ENCODE measurements at regions not wholly inside any gene's neighbourhood (a gene's known extent, or its start where the extent isn't known, plus 50 kb on each side); places are given as distances from the start of the nearest gene placed in this dataset.

DNA sequence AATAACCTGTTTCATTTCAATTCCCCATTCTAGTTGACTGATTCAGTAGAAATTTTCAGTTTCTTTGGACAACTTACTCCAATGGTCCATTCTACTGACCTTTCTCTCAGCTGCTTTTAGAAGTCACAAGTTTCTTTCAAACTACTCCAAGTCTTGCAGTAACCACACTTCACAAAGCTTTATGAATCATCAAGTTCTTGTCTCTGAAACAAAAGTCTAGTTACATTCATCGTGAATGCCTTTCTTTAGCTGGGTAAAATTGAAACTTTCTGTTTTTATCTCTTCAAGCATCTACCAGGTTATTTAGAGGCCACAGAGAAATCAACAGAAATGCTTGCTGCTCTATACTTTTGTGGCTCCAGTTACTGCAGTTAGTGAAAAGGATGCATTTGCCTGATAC is 405.4 kb downstream of the TMEM232 start:
- TF ChIP-seq, protein P1, sequence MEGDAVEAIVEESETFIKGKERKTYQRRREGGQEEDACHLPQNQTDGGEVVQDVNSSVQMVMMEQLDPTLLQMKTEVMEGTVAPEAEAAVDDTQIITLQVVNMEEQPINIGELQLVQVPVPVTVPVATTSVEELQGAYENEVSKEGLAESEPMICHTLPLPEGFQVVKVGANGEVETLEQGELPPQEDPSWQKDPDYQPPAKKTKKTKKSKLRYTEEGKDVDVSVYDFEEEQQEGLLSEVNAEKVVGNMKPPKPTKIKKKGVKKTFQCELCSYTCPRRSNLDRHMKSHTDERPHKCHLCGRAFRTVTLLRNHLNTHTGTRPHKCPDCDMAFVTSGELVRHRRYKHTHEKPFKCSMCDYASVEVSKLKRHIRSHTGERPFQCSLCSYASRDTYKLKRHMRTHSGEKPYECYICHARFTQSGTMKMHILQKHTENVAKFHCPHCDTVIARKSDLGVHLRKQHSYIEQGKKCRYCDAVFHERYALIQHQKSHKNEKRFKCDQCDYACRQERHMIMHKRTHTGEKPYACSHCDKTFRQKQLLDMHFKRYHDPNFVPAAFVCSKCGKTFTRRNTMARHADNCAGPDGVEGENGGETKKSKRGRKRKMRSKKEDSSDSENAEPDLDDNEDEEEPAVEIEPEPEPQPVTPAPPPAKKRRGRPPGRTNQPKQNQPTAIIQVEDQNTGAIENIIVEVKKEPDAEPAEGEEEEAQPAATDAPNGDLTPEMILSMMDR (IDR thresholded peaks at IDR 0.05) = no peak
- no peak for TF ChIP-seq POLR2A (IDR thresholded peaks at IDR 0.05)

Measured in uterus (tissue), 2 donors.